Activated CD4-positive, alpha-beta T cell treated with anti-CD3 and anti-CD28 coated beads, Interleukin-2, amount 50 U/mL, for 24 hours (primary cell): ENCODE measurements at regions not wholly inside any gene's neighbourhood (a gene's known extent, or its start where the extent isn't known, plus 50 kb on each side); places are given as distances from the start of the nearest gene placed in this dataset.

Experiments used
- DNase-seq, 2 donors: peaks; one replicate each; pipeline ENCODE4 v3.0.0-alpha.2; 2020; ENCODE audit warnings: low read depth in 1 of 2, low spot score in 1 of 2

DNA sequence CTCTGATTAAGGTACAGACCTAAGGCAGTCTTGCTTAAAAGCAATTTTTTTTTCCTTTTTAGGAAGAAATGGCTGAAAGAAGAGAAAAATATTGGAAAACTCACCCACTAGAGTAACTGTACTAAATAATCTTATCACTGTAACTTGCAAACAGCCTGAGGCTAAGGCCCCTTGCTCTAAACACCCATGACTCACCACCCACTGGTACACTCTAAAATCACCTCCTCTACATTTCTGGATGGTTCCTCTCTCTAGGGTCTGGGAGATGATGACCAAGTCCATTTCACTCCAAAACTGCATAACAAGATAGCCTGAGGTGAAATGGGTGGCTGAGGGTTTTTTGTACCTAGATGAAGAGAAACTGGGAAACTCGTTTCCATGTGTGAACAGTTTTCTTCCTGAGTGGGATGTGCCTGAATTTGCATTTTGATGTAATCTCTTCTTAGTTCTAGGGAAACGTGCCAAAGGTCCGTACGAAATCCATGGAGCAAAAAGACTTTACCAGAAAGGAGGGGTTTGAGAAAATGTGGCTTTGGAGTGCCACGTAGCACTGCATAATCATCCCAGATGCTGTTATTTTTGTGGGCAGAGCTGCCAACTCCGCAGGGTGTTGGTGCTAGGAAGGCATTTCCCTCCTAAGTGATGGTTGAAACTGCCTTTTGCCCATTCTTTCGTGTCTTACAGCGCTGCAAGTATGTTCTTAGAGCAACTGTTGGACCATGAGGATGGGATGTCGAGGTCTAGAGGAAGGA is 113.5 kb upstream of the C10orf90 start:
- DNase-seq: no peak

DNA sequence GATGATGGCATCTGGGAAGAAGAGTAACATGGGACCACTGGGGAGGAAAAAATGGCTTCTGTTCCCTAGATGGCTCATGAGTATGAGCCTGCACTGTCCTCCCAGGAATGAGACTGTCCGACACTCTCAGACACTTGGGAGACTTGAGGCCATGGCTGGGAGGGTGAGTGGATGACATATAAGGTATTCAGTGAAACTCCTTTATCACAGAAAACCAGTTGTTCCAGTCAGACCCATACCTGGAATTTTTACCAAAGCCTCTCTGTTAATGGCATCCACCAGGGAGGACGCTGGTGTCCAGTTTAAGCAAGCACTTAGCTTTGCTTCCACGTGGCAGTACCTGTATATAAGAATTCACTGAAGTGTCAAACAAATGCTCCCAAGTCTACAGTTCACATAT is 116.7 kb upstream of the C10orf90 start:
- no peak for DNase-seq

DNA sequence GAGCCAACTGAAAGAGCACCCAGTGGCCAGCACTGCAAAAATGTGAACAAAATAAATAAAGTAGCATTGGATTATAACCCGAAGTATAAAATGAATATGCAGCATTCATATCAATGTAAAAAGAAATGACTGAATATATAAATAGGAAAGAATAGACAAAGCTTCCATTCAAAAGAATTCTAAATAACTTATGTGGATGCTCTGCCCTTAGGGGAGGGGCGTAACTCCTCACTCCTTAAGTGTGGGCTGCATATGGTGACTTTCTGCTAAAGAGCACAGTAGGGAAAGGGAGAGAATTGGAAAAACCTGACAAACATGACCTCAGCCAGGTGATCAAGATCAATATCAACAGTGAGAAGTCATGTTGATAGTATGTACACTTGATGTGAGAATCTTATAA is 109.9 kb upstream of the DOCK1 start:
- no peak for DNase-seq

DNA sequence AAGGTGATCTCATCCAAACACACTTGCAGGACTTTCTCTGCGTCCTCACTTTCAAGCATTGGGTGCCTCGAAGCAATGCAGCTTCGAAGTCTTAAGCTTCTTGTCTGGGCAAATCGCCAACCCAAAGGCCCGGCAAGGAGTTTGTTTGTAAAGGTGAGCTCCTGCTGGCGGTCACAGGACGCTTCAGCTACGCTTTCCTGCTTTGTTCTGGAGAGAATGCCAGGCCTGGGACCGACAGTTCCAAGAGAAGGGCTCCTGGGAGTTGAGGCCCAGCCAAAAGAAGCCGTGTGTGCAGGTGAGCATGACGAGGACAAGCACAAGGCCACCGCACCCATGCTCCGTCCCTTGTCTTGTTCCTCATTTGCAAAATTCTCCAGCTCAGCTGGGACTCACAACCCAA is 106.6 kb upstream of the DOCK1 start:
- DNase-seq: no peak

DNA sequence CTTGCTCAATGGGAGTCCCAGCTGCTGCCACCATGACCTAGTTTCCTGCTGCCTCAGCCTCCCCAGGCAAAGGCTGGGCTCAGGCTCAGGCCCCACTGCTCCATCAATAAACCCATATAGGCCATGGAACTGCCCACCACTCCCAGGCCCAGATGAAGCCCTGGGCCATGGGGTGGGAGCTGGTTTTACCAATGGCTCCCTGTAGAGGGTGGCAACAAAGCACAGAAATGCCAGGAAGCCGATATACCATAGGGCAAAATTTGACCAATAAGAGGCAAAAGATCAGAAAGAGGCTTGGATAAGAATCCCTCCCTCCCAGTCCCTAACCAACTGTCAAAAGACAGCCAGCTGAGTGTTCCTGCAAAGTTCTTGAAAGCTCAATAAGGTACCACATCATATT is 101.8 kb upstream of the DOCK1 start:
- no peak for DNase-seq

DNA sequence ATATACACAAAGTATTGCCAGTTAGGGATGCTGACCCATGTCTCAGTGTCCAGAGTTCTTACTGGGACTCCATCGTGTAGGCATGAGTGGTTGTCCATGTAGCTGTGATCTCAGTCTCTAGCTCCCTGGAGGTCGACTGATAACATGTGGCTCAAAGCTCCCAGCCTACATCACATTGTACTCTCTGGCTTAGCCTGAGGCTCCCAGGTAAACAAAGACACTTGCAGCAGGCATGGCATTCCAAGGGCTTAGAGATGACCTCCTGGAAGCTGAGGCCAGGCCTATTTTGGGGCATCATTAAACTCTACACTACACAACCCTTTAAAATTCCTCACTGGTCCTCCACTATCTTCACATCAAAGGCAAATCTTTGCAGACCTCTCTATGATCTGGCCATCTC is 100.8 kb upstream of the DOCK1 start:
- no peak for DNase-seq

DNA sequence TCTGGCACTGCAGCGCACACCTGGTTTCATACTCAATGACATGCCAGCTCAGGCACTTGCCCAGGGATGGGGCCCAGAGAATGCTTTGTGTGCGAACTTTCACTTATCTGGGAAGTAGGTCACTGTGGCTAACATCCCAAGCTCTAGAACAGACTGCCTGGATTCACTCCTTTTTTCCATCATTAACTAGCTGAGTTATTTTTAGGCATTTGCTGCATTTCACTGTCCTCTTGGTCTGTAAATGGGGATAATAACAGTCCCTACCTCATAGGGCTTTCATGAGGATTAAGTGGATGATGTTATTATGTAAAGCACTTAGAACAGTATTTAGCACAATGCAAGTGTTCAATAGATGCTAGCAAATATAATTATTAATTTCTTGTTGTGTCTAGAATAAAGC is 98.7 kb upstream of the DOCK1 start:
- DNase-seq: no peak

DNA sequence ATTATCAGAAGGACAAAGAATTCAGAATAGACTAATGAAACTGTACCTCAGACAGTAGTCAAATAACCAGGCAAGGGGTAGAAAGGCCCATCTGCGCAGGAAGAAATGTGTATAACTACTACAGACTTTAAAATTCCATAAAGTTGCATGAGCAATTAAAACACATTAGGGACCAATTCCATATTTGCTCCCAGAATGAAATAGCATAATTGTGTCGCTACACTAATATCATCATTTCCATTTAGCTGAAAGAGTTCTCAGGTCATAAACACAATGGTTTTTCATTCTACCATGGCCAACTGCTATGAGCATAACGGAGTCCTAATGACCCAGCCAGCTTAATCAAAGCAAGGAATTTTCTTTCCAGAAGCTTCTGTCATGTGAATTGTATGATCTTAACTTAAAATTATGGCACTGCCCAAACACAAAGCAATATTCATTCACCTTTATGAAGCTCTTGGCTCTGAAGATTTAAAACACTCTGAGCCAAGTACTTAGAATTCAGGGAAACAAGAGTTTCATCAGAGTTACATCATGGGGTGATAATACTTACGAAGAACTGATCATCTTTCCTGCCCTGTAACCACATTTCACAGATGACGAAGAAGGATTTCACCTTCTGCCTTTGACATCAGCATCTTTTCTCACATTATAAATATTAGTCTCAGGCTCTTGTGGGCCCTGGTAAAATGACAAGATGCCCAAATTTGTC is 98.1 kb upstream of the DOCK1 start:
- no peak for DNase-seq

DNA sequence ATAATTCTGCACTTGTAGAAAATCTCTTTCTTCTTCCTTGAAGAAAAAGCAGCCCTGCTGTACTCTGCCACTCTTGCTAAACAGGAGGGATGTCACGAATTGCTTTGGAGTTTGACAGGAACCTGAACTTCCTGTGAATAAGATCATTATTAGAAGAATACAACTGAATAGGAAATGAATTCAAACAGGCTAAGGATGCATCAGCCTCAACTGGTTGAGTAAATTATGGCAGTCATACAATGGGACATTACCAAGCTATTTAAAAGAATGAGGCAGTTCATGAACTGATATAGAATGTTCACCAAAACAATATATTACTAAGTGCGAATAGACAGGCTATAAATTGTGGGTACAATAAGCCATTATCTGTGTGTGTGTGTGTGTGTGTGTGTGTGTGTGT is 97.1 kb upstream of the DOCK1 start:
- DNase-seq: no peak

DNA sequence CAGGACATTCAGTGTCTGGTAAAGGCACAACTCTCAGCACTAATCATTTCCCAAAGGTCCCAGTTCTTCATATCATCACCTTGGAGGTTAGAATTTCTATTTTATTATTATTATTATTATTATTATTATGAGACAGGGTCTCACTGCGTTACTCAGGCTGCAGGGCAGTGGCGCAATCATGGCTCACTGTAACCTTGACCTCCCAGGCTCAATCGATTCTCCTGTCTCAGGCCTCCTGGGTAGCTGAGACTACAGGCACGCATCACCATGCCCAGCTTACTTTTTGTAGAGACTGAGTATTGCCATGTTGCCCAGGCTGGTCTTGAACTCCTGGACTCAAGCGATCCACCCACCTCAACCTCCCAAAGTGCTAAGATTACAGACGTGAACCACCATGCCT is 91.8 kb upstream of the DOCK1 start:
- no peak for DNase-seq

DNA sequence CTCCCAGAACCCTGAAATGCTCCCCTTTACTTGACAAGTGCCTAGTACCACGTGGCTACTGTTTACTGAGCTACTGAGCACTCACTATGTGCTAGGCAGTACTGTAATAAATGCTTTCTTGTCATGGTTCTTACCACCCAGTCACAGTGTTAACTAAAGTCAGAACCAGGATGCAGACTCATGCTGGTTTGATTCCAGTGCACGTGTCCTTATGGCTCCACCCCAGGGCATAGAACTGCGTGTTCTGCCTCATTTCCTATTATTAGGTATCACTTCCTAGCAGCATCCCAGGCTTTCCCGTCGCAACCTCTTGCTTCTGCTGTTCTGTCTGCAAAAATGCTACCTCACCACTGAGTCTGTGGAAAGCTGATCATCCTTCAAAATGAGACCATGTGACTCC is 71.7 kb upstream of the DOCK1 start:
- no peak for DNase-seq

DNA sequence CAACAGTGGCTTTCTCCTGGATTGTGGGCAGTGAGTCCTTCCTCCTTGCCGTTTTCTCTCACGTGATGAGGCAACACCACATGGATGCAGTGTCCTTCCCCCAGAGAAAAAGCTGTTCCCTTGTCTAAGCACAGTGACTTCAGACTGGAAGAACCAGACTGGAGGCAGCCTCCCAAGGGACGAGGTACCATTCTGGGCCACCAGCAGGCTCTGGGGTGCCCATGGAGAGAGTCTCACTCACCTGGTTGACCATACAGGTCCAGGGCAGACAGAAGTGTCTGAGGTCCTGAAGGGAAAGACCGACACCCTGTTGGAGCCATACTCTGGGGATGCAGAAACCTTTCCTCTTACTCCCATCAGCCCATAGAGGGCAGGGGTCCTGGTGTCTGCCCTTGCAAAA is 69.2 kb upstream of the DOCK1 start:
- no peak for DNase-seq

DNA sequence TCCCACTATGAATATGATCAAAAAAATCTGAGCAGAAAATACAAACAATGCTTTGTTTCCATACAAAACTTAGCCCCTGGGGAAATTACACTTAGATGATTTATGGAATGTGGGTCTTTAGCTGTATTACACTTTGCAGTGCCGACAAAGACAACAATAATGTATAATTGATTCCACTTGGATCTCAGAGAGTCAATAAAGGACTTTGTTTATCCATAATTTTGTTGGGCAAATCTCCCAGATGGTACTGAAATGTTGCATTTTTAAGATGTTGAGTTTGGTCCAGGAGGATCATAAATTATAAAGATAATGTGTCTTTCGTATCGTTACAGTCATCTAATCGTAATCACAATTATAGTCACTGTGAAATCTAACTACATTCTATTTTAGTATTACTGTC is 66.9 kb upstream of the DOCK1 start:
- DNase-seq: no peak

DNA sequence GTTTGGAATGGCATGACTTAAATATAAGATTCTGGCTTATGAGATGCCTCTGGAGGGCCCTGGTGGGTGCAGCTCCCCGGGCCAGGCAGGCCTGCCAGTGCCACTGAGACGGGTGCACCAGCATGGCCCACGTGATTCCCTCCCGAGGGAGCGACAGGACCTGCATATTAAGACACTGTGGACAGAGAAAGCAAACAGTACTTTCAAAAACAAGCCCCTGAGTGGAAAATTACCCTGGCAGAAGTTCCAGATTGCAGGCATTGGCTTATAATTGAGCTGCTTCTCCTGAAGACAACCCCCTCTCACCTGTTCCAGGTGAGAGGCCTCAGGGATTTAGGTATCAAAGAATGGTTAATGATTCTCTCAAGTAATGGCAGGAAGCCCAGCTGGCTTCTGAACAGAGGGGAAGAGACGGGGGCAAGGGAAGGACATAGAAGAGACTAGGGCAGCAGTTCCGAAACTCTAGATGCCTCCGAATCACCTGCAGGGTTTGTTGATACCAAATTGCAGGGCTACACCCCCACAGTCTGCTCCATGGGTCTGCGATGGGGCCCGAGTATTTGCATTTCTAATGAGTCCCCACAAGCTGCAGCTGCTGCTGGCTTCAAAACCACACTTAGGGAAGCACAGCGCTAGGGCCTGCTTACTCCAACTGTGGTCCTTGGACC is 66.0 kb upstream of the DOCK1 start:
- DNase-seq: no peak

DNA sequence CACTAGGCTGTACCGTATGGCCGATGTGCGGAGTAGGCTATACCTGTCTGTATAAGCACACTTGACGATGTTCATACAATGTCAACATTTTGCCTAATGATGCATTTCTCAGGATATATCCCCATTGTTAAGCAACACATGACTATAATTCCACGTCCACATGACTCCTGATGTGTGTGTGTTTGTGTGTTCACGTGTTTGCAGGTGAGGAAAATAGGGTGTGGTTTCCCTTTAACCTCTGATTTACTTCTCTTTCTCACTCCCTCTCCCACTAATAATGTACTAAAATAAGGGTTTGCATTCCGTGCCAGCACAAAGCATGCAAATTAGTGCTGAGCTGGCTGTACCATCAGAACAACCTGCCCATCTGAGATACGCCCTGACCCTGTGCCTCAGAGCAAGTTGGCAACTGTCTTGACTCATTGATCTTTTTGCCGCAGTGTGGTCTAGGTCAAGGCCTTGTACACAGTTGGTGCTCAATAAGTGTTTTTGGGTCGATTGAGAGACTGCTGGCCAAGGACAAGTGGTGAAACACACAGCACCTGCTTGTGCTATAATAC is 64.6 kb upstream of the DOCK1 start:
- DNase-seq: no peak

DNA sequence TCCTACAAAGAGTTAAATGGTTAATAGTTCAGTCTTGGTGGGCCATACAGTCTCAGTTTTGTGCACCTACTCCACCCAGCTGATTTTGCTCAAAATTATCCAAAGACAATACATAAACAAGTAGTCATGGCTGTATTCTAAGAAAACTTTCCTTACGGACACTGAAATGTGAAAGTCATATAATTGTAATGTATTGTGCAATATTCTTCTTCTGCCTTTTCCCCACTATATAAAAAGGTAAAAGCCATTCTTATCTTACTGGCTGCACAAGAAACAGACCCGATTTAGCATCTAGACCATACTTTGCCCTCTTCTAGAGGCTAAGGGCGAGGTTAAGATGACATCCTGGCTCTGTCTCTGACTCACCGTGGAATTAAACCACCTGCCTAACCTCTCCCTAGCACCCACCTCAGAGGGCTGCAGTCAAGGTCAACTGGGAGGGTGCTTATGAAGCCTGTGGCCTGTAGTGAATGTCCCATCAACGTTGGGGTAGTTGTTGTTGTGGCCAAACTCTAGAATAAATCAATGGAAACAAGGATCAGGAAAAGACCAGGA is 63.8 kb upstream of the DOCK1 start:
- DNase-seq: no peak

DNA sequence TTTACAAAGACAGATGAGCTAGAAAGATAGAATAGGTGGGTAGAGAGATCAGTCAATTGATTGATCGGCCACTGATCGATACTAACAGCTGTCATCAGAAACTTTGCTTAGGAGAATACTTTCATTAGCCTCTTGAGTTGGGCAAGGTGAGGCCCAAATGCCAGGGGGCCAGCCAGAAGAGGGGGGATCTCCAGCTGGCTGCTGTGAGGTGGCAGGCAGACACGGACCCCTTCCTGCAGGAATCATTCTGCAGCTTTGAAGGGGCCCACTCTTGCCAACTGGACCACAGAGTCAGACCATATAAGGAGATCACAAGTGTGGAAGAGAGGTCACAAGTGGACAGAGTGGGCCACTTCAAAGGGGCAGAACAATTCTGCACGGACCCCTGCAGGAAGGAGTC is 62.9 kb upstream of the DOCK1 start:
- DNase-seq: no peak

DNA sequence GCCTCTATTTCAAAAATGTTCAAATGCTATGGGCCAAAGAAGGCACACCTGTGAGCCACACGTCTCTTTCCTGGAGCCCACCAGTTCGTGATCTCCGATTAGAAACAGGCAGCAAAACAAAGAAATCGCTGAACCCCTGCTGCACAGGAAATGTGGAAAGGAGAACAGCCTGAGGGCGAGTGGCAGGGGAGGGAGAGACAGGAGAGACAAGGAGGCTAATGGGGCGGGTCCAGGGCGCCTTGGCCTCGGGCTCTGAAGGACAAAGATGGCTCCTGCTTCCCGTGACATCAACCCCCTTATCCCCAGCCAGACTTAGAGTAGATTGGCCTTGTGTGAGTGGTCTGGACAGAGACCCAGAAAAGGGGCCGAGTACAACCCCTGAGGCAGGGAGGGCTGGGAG is 62.4 kb upstream of the DOCK1 start:
- DNase-seq: no peak

DNA sequence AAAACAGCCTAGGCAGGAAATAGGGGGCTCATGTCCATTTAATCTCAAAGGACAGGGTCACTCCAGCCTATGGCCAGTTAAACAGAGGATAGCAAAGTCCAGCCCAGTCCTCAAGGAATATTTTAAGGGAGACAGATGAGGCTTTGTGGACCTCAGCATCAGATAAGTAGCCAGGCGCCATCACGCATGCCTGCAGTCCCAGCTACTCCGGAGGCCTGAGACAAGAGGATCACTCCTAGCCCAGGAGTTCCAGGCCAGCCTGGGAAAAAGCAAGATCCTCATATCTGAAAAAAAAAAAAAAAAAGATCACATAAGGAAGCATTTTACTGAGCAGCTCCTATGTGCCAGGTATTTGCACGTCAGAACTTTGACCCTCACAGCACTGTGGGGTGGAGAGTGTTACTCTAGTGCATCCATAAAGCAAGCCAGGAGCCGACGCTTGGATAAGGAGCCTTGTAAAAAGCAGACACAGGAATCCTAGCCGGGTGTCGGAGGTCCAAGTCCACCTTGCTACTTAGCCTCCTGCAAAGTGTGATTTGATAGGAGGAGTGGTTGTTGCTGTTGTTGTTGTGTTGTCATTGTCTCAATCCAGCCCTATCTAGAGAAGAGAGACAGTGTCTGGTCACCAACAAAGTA is 61.8 kb upstream of the DOCK1 start:
- DNase-seq: no peak

DNA sequence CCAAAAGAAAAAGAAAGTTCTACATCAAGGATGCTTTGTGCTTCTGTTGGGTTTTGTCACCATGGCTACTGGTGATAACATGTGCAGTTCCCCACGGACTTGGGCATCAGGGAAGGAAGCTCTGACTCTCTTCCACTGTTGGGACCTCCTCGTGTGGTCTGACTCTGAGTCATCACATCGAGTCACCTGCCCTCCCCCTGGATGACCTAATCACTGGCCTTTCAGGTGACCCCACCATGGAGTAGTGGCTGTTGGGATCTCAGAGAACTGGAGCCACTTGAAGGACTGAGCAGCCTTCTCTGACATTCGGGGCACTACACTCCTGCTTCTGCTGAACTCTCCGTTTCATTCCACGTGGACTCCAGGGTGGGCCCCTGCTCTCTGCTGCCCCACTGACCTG is 60.8 kb upstream of the DOCK1 start:
- DNase-seq: no peak

DNA sequence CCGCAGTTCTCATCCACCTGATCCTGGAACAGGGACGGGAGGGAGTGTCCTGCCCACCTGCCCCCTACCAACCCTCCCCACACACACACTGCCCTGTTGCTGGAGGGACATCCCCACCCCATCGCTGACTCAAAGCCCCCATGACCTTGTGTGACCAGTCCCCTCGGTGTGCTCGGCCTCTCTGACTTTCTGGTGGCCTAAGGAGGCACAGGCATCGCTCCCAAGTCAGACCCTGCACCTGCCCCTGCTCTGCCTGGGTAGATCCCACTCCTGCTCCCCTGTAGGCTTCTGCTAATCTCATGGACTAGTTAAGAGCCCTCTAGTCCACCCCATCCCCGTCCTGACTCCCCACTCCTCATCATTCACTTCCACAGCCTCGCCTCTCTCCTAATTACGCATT is 58.8 kb upstream of the DOCK1 start:
- no peak for DNase-seq
